ENCODE measurements at regions not wholly inside any gene's neighbourhood (a gene's known extent, or its start where the extent isn't known, plus 50 kb on each side); places are given as distances from the start of the nearest gene placed in this dataset.
"Not testable (repeated sequence)": the region's sequence is repeated elsewhere in the genome, so short reads cannot be mapped to it uniquely, and the experiment has no call there.

DNA sequence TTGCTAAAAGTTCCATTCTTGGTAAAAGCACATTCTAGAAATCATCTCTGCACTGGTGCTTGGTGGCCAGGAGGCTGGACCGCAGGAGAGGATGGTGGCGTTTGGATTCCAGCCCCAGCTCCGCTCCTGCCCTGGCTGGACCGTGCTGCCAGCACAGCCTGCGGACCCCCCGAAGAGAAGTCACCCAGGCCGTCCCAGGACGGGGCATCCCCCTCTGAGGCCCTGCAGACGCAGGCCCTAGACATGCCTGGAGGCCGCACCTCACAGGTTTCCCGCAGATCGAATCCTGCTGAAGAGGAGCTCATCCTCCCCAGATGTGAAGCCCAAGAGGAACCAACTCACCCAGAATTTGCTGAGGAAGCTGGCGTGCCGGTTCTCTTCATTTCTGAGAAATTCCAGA lies 159.0 kb downstream of the TEX29 start:
- no peak for DNase-seq

DNA sequence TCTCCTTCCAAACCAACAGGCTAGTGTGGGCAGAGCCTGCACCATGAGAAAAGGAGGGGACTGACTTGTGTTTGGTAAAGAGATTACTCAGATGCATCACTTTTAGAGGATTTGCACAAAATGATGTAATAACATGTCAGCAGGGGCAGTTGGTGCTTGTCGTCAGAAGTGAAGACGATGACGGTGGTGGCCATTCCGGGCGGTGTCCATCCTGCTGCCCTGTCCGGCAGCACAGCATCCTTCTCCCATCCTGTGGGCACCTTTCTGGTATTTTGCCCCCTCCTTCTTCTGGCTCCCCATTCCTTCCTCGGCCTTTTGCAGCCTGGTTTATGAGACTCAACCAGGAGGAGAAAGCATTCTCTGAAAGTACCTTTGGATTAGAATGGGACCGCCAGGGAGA lies 160.1 kb downstream of the TEX29 start:
- no peak for DNase-seq

DNA sequence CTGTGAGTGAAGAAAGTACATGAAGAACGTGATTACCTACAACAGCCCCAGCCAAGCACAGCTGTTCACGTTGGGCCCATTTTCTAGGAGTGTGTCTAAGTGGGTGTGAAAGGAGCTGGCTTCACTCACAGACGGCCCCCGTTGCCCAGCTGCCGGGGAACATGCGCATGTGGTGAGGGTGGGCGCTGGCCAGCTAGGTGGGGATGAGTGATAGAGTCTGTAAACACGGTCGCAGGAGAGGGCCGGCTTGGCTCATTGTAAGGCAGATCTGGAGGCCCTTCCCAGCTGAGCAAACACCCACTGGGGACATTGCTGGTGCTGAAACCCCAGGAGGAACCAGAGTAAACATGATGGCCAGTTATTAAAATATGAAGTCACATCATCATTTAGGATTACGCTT lies 160.5 kb downstream of the TEX29 start:
- DNase-seq: no peak

DNA sequence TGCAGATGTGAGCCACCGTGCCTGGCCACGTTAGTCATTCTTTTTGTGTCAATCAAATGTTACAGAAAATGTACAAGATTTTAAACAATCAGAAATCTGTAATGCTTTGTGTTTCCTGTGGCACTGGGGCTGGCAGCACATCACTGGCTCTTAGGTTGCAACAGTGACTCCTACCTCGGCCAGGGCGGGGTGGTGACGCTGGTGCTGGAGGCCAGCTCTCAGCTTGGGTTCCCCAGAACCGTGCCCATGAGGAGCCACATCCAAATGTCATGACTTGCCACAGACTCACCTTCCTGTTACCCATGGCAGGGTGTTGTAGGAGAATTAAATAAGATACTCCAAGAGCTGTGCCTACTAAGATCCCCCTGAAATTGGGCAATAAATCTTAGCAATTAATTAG lies 161.7 kb downstream of the TEX29 start:
- DNase-seq: no peak

DNA sequence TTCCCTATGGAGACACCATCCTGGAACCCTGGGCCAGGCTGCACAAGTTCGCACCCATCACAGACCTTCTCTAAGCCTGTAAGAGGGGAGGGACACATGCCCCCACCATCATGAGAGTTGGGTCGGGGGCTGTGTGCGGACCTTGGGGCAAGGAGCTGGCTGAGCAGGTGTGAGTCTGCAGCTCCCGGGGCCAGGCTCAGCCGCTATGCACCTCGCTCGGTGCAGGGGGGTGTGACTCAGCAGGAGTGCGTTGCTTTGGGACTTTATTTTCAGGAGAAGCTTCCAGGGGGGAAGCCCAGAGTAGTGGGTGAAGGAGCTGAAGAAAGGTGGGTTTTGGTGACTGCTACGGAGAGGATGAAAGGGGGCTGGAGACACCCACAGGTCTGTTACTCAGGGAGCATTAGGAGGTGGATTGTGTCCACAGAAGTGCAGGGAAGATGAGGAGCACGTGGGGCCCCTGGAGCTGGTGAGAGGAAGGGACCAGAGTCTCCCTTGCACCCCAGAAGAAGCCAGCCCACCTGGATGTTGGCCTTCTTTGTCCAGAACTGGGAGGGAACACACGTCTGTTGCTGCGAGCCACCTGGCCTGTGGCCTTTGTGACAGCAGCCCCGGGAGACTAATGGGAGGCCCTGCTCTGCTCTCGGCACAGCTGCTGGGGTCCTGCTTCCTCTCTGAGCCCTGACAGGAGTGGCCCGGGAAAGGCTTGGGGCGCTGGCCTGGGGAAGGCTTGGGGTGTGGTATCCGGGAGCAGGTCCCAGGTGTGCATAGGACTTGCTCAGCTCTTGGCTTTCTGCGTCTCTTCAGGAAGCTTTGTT lies 162.6 kb downstream of the TEX29 start:
- no peak for DNase-seq

DNA sequence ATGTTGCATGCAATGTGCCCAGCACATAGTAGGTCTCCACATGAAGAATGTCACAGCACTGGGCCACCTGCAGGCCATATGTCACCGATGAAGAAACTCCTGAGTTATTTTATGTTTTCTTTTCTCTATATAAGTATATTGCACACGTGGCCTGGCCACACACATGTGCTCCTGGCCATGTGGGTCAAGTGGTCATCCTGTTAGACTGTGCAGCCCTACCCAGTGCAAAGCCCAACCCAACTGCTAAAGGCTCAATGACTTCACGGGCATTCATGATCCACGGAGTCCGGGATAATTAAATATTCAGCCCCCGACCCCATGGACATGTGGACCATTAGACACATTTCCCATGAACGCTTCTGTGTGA lies 163.2 kb downstream of the TEX29 start:
- DNase-seq: no peak

DNA sequence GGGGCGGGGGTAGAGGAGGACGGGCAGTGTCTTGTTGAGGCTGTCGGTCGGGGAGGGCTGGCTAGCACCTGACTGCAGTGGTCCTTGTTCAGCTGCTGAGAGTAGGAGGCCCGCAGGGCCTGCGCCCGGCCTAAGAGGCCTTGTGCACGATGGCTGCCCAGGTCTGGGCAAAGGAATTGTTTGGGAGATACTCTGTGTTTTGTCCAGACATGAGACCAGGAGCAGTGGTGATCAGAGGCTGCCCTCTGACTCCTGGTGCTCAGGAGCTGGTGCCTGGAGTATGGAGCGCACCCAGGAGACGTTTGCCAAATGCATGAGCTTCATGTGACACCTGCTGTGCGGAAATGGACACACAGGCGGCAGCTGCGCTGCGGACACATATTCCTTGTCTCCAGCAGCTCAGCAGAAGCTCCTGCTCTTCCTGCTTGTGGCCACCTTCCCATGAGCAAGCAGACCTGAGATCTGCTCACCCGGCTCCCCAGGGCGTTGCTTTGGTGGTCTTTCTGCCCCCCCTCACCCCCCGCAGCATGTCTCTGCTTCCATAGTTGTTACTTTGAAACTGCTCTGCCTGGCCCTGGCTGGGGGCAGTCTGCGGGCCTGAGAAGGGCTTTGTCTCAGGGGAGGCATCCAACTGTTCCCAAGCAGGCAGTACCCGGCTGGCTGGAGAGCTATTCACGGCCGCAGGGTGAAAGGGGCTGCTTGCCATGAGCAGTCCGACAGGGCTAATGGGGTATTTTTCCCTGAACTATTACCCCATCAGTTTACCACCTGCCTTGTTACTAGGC lies 163.9 kb downstream of the TEX29 start:
- DNase-seq: no peak

DNA sequence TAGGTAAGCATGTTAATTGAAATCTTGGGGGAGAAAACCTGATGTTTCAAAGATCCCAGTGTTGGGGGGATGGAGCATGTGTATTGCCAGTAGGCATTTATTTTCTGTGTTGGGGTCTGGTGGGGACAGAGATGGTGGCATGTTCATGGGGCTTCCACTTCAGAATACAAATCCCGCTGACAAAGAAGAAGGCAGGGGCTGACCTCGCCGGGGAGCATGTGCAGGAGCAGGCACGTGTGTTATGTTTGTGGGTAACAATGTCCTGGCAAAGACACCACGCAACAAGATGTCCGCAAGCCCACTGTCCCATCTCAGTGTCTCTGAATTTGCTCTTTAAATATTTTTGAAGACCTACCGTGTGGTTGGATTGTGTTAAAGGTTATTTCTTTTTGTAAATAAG lies 164.5 kb downstream of the TEX29 start:
- DNase-seq: no peak

DNA sequence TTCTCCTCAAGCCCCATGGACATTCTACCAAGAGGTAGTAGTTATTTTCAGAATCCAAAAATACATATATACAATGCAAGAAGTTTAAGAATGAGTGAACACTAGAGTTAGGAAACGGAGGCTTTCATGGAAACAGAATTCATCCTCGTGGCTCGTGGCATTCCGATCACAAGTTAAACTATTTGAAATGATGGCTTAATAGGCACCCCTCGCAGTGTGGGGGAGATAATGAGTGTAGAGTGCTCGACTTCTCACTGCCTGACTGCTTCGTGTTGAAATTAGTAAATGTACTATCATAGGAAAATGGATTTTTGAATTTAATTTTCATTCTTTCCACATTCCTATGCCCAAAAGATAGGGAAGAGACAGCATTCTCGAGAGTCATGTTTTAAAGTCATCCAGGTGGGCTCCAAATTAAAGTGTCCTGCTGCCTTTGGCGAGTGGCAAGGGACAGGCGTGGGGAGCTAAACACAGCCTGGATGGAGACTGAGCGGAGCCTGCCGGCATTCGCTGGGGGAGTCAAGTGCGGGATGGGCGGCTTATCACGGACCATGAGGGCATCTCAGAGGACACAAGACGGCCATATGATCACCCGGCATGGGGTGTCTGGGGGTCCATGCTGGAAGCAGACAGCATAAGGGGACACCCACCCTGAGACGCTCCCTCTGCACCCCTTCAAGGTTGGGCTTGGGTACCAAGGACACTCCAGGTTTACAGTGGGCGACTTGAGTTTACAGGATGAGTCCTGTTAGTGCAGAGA lies 165.2 kb downstream of the TEX29 start:
- DNase-seq: no peak

DNA sequence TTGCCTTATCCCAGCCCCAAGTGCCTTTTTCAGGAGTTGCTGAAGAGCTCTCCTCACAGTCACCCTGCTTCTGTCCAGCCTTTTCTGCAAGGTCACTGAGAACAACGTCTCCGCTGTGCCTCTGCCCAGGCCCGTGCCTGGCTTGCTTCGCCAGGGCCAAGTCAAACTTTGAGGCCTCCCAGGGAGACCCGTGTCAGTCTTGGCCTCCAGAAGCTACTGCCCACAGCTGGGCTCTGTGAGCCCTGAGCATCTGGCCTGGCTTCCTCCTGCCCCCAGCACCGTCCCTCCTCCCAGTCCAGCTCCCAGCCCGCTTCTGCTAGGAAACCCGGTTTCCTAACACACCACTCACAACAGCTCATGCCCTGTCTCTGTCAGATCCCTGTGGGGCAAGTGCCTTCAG lies 165.9 kb downstream of the TEX29 start:
- DNase-seq: no peak

DNA sequence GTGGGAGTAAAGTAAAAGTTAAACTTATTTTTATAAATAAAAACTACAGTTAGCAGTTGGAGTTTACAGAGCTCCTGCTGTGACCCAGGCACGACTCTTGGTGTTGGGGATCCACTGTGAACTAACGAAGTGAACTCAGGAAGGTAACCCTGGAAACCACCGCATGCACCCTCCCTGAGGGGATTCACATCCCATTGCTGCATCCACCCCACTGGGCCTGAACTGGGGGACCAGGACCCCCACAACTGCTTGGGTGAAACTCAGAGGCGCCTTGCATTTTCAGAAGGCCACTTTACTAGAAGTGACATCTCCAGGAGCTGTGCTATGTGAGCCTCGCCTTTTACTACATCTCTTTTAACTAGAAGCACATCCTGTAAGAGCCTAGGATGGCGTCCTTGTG lies 166.4 kb downstream of the TEX29 start:
- no peak for DNase-seq

DNA sequence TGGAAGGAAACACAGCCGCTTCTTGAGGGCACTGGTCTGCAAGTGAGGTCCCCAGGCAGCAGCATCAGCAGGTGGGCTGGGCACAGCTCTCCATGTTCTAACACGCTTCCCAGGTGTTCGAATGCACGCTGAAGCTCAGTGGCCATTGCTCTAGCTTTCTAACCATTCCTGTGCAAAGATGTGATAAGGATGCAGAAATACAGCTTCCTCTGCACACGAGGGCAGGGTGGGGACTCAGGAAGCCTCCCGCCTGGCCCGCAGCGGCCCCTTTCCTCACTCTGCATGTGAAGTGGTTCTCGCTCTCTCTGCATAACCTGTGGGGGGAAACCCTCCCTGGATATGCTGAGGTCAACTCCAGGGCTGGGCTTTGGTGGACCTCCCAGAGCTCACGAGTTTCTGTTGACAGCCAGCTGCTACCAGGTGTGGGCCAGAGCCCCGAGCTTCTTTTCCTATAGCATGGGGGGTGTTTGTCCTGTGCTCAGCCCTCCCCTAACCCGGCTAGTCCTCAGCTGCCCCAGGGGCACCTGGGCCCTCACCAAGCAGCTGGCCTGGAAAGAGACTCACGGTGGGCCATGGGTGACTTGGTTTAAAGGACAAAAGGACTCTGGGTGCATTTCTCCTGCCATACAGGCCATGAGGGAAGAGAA lies 168.2 kb downstream of the TEX29 start:
- no peak for DNase-seq

DNA sequence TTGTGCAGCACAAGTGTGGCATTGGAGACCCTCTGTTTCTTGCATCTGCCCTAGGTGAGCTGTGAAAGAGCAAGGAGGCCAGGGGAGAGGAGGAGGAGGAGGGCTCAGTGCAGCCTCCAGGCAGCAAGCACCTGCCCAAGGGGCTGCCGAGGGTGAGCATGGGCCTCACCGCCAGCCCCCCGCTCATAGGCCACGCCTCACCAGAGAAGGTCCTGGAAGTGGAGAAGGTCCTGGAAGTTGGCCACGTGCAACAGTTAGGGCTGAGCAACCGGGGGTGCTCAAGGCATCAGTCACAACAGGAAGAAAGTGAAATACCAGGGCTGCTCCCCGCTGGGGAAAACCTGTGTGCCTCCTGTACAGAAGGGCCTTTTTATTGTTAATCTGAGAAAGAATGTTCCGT lies 168.9 kb downstream of the TEX29 start:
- no peak for DNase-seq

DNA sequence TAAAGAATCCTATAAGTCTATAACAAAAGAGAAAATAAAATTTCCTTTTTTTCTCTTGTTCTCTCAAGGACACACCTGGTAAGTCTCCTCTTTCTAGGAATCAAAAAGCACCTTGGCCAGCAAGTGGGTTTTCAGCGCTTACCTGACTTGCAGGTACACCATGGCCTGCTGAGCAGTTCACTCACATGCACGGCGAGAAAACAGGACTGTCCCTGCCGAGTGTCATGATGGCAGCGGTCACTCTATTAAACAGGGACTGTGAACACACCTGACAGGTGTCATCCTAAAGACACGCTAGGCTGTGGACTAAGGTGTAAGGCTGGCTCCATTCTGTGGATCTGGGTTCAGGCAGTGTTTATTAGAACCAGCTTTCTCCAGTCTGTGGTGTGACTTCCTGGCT lies 170.2 kb downstream of the TEX29 start:
- no peak for DNase-seq

DNA sequence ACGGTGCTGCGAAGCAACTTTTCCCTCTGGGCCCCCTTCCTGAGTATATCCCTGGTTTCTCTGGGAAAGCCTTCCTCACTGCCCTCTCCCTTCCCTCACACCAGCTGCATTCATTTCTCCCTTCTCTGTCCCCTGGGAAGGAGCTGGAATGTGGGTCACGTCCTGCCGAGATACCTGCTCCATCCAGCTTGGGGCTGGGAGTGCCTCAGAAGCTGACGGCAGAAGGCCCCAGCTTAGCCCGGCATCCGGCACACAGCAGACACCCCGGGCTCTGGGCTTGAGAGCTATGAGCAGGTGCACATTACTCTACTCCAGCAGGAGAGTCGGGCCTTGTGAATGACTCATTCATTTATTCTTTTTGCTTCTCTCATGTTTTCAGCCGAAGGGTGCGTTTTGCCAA lies 170.6 kb downstream of the TEX29 start:
- DNase-seq: no peak

DNA sequence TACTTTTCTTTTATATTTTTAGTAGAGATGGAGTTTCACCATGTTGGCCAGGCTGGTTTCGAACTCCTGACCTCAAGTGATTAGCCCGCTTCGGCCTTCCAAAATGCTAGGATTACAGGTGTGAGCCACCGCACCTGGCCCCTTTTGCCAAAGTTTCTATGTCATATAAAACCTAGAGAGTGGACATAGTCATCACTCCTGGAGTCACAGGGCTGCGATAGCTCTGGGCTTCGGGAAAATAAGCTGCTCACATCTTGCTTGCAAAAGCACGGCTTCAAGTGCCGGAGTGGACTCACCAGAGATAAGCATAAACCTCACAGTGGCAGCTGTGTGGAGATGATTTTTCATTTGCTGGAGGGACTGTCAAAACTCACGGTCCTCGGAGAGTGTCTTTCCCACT lies 171.2 kb downstream of the TEX29 start:
- DNase-seq: no peak

DNA sequence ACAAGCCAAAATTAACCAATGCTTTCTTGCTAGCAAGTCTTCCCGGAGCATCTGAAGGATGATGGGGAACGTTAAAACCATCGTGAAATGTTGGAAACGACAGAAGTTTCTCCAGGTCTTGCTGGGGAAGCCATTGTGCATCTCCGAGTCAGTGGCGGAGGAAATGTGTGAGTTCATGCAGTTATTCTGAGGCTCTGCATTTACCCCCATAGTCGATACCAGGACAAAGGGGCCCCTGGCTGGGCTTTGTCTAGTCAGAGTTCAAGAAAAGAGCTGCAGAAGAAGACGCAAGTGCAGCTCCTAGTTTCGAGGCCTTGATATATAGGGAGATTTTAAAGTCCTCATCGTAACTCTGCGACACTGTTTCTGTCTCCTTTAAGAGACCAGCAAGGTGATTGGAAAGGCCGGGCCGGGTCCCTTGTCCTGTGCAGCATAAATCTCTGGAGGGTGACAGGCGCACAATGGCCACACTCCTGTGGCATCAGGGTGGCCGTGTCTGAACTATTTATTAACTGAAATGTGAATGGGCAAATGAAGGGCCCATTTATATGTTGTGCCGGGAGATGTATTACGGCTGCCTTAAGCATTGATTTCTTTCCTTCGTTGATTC lies 172.0 kb downstream of the TEX29 start:
- no peak for DNase-seq

DNA sequence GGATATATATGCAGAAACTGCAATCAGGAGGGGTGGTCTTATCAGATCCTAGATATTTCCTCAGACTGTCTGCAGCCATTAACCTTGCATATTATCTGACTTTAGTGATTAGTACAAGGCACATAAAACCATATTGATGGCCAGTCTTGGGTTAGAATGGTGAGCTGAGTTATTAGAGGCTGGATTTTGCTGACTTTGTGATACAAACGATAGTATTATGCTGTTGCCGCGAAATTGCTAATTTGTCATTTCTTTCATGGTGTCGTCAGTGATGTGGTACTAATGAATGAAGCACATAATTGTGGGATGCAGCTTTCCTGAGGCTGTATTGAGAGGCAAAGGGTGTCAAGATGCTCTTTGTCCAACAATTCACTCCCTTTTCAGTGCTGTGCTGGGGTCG lies 172.5 kb downstream of the TEX29 start:
- DNase-seq: no peak

DNA sequence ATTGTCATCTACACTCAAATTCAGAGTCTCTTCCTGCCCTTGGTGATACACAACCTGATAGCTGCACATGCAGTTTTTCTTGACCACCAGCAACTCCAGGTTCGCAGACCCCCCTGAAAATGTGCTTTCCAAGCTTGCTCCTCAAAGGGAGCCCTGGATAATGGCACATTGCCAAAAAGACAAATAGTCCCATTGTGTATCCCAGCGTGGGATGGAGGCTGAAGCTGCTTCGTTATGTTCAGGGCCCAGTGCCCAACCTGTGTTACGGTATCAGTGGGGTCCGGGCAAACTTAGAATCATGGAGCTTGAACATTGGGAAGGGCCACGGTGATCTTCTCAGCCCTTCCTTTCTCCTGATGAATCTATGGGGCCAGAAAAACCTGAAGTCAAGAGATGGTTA lies 173.0 kb downstream of the TEX29 start:
- DNase-seq: no peak

DNA sequence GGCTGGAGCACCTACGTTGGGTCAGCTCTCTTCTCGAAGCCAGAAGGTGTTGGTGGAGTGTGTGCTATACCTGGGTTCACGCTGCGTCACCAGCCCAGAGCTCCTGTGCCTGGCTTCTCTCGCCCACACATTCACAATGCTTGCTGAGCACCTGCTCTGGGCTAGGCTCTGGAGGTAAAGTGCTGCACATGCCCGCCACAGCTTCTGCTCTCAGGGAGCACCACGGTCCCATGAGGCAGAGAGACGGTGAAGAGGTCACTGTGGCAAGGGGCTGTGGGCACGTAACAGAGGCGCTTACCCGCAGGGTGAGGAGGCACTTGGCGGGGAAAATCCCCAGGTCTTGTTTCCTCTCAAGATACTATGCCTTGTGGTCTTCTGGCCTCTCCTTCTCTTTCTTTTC lies 174.2 kb downstream of the TEX29 start:
- DNase-seq: no peak

DNA sequence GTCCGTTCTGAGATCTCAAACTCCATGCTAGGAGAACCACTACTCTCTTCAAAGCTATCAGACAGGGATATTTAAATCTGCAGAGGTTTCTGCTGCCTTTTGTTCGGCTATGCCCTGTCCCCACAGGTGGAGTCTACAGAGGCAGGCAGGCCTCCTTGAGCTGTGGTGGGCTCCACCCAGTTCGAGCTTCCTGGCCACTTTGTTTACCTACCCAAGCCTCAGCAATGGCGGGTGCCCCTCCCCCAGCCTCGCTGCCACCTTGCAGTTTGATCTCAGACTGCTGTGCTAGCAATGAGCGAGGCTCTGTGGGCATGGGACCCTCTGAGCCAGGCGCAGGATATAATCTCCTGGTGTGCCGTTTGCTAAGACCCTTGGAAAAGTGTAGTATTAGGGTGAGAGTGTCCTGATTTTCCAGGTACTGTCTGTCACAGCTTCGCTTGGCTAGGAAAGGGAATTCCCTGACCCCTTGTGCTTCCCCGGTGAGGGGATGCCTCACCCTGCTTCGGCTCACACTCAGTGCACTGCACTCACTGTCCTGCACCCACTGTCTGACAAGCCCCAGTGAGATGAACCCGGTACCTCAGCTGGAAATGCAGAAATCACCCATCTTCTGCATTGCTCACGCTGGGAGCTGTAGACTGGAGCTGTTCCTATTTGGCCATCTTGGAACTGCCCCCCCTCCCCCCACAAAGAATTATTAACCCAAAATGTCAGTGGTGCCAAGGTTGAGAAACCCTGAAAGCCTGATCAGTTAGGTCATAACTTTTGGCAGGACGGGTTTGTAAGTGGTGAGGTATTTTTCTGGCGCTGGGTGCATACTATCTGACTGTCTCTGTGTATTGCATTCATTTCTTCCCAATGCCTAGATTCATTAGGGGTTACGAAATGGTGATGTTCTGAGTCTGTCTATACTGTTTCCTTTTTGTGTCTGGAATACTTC lies 181.4 kb downstream of the TEX29 start:
- DNase-seq: not testable (repeated sequence)

DNA sequence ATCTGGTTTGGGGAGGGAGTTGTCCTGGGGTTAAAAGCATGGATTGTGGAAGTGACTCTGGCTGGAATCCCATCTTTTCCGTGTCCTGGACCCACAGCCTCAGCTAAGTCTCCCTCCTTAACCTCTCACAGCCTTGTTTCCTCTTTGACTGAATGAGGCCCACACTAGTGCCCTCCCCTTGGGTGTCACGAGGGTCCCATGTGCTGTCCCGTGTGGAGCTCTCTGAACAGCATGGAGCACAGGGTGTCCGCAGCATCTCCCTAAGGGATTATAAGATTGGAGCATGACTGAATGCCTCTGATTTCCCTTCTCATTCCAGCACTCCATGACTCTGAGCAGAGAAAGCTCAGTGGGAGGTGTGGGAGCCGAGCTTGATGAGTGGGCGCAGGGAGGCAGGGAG lies 182.5 kb downstream of the TEX29 start:
- no peak for DNase-seq
